ENCODE measurements at regions not wholly inside any gene's neighbourhood (a gene's known extent, or its start where the extent isn't known, plus 50 kb on each side); places are given as distances from the start of the nearest gene placed in this dataset.

- TF ChIP-seq CTCF (IDR thresholded peaks at IDR 0.05; ENCODE audit: extremely low read depth in 1 of 2, insufficient read depth in 1 of 2, low read depth in 1 of 2, low read length in 2 of 2): no peak
- TF ChIP-seq POLR2AphosphoS5 (IDR thresholded peaks at IDR 0.05; ENCODE audit: insufficient read depth, low read depth, low read length): no peak
- no peak for TF ChIP-seq MYC (IDR thresholded peaks at IDR 0.05; ENCODE audit: low read depth, low read length)
- no peak for TF ChIP-seq POLR2A (IDR thresholded peaks at IDR 0.05; ENCODE audit: low read depth, low read length)
Observed at GRCh38 chr2:181772334-181772733, 92.0 kb upstream of the NEUROD1 start.

All from endothelial cell of umbilical vein (primary cell).